PFSK-1 (cell line): ENCODE measurements at regions not wholly inside any gene's neighbourhood (a gene's known extent, or its start where the extent isn't known, plus 50 kb on each side); places are given as distances from the start of the nearest gene placed in this dataset.

Experiments
- FOXP2 ChIP-seq: optimal IDR thresholded peaks from 2 replicates; pipeline ENCODE3; 2011; ENCODE audit warnings: borderline replicate concordance, control low read depth, inconsistent platforms; ENCODE audit not compliant: insufficient read depth; ENCODE audit errors: extremely low read length, extremely low read depth
- POLR2AphosphoS5 ChIP-seq: IDR thresholded peaks from 2 replicates; pipeline ENCODE4 v1.6.1; 2012; ENCODE audit warnings: low read depth, mild to moderate bottlenecking, control low read depth, low read length, moderate library complexity
- SIN3A ChIP-seq: IDR thresholded peaks from 2 replicates; pipeline ENCODE4 v1.6.1; 2012; ENCODE audit warnings: mild to moderate bottlenecking, low read length, moderate library complexity, borderline replicate concordance; ENCODE audit not compliant: insufficient read depth
- TAF1 ChIP-seq: IDR thresholded peaks from 2 replicates; pipeline ENCODE4 v1.6.1; 2012; ENCODE audit warnings: low read length, control low read depth, borderline replicate concordance; ENCODE audit not compliant: insufficient read depth
- TF ChIP-seq, protein P1 (sequence below), 2 experiments: IDR thresholded peaks; 2 replicates each; pipeline versions ENCODE4 v1.6.1 to v1.8.0; 2011 to 2012; ENCODE audit warnings: low read depth in 2 of 2, low read length in 2 of 2, control low read depth in 1 of 2, inconsistent platforms in 1 of 2, mild to moderate bottlenecking in 1 of 2, moderate library complexity in 1 of 2; ENCODE audit not compliant: insufficient read depth in 1 of 2

DNA sequence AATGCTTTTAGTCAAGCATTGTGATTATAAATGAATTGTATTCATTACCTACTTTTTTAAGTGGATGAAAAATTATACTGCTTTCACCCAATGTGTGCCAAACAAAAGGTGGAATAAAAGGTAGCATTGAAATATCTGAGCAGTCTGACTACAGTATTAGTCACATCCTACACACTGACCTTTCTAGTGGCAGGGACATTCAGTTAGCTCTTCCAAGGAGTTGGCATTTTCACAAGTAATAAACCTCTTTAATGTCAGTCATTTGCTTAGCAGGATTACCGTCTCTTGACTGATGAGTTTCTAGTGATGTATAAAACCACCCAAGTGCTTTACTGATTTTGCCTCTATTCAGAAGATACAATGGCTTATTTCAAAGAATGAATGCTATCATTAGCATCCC, 687.9 kb downstream of the ARAP2 start:
- TF ChIP-seq SIN3A, result no peak
- TF ChIP-seq POLR2AphosphoS5, result no peak
- no peak for TF ChIP-seq TAF1
- TF ChIP-seq, protein P1, sequence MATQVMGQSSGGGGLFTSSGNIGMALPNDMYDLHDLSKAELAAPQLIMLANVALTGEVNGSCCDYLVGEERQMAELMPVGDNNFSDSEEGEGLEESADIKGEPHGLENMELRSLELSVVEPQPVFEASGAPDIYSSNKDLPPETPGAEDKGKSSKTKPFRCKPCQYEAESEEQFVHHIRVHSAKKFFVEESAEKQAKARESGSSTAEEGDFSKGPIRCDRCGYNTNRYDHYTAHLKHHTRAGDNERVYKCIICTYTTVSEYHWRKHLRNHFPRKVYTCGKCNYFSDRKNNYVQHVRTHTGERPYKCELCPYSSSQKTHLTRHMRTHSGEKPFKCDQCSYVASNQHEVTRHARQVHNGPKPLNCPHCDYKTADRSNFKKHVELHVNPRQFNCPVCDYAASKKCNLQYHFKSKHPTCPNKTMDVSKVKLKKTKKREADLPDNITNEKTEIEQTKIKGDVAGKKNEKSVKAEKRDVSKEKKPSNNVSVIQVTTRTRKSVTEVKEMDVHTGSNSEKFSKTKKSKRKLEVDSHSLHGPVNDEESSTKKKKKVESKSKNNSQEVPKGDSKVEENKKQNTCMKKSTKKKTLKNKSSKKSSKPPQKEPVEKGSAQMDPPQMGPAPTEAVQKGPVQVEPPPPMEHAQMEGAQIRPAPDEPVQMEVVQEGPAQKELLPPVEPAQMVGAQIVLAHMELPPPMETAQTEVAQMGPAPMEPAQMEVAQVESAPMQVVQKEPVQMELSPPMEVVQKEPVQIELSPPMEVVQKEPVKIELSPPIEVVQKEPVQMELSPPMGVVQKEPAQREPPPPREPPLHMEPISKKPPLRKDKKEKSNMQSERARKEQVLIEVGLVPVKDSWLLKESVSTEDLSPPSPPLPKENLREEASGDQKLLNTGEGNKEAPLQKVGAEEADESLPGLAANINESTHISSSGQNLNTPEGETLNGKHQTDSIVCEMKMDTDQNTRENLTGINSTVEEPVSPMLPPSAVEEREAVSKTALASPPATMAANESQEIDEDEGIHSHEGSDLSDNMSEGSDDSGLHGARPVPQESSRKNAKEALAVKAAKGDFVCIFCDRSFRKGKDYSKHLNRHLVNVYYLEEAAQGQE (IDR thresholded peaks at IDR 0.05; ENCODE audit: insufficient read depth in 1 of 2, low read depth in 2 of 2, low read length in 2 of 2), result no peak
- TF ChIP-seq FOXP2, result no peak
